ENCODE measurements at regions not wholly inside any gene's neighbourhood (a gene's known extent, or its start where the extent isn't known, plus 50 kb on each side); places are given as distances from the start of the nearest gene placed in this dataset.

- Mint-ChIP-seq H3K9me3 (no peaks in the 10 kb centered on the region), H3K27me3 (peaks cover 2% of the 10 kb centered on the region), H3K4me3 (no peak overlapping the region), H3K4me1 (no peaks in the 10 kb centered on the region), H3K36me3 (no peaks in the 10 kb centered on the region), H3K27ac (no peak overlapping the region)
- DNase-seq: no peak
Observed at GRCh38 chr12:18899678-18900317, 161.9 kb downstream of the CAPZA3 start.

- H3K36me3 Mint-ChIP-seq: no peaks in the 10 kb centered on the region
- no peaks in the 10 kb centered on the region for H3K4me1 Mint-ChIP-seq
- no peak for DNase-seq
- H3K4me3 Mint-ChIP-seq: no peak overlapping the region
- H3K27ac Mint-ChIP-seq: no peak overlapping the region
- H3K27me3 Mint-ChIP-seq: peaks cover 7% of the 10 kb centered on the region
- no peaks in the 10 kb centered on the region for H3K9me3 Mint-ChIP-seq
Observed at GRCh38 chr12:18905134-18905533, 167.2 kb downstream of the CAPZA3 start.

GRCh38 chr12:18906395-18906794 lies 168.5 kb downstream of the CAPZA3 start:
- no peak overlapping the region for H3K27ac Mint-ChIP-seq
- H3K4me3 Mint-ChIP-seq: no peak overlapping the region
- H3K36me3 Mint-ChIP-seq: no peaks in the 10 kb centered on the region
- no peaks in the 10 kb centered on the region for H3K9me3 Mint-ChIP-seq
- no peak for DNase-seq
- no peaks in the 10 kb centered on the region for H3K4me1 Mint-ChIP-seq
- H3K27me3 Mint-ChIP-seq: peaks cover 7% of the 10 kb centered on the region

- DNase-seq: no peak
- H3K36me3 Mint-ChIP-seq: no peaks in the 10 kb centered on the region
- no peak overlapping the region for H3K27ac Mint-ChIP-seq
- H3K4me3 Mint-ChIP-seq: no peak overlapping the region
- no peaks in the 10 kb centered on the region for H3K9me3 Mint-ChIP-seq
- no peaks in the 10 kb centered on the region for H3K4me1 Mint-ChIP-seq
- H3K27me3 Mint-ChIP-seq: peaks cover 7% of the 10 kb centered on the region
Observed at GRCh38 chr12:18907127-18907526, 169.2 kb downstream of the CAPZA3 start.

GRCh38 chr12:18907728-18908127 lies 169.8 kb downstream of the CAPZA3 start:
- H3K4me3 Mint-ChIP-seq: no peak overlapping the region
- H3K27me3 Mint-ChIP-seq: peaks cover 7% of the 10 kb centered on the region
- H3K4me1 Mint-ChIP-seq: no peaks in the 10 kb centered on the region
- no peaks in the 10 kb centered on the region for H3K9me3 Mint-ChIP-seq
- no peaks in the 10 kb centered on the region for H3K36me3 Mint-ChIP-seq
- no peak for DNase-seq
- H3K27ac Mint-ChIP-seq: no peak overlapping the region

GRCh38 chr12:18908191-18908590 lies 170.3 kb downstream of the CAPZA3 start:
- Mint-ChIP-seq H3K9me3 (no peaks in the 10 kb centered on the region), H3K4me3 (no peak overlapping the region), H3K27ac (no peak overlapping the region), H3K4me1 (no peaks in the 10 kb centered on the region), H3K36me3 (no peaks in the 10 kb centered on the region), H3K27me3 (peaks cover 7% of the 10 kb centered on the region)
- no peak for DNase-seq

- H3K4me3 Mint-ChIP-seq: no peak overlapping the region
Observed at GRCh38 chr12:18919871-18920511, 182.1 kb downstream of the CAPZA3 start.

GRCh38 chr12:18922851-18923250 lies 184.9 kb downstream of the CAPZA3 start:
- Mint-ChIP-seq H3K27me3 (no peaks in the 10 kb centered on the region), H3K4me3 (no peak overlapping the region), H3K27ac (no peak overlapping the region), H3K4me1 (no peaks in the 10 kb centered on the region), H3K9me3 (no peaks in the 10 kb centered on the region), H3K36me3 (no peaks in the 10 kb centered on the region)
- DNase-seq: no peak

More at GRCh38 chr12:18919871-18920511, 182.1 kb downstream of the CAPZA3 start:
- Mint-ChIP-seq H3K9me3 (no peaks in the 10 kb centered on the region), H3K36me3 (no peaks in the 10 kb centered on the region), H3K4me1 (no peaks in the 10 kb centered on the region), H3K27me3 (no peaks in the 10 kb centered on the region), H3K27ac (no peak overlapping the region)
- no peak for DNase-seq

- Mint-ChIP-seq H3K4me1 (no peaks in the 10 kb centered on the region), H3K27me3 (no peaks in the 10 kb centered on the region), H3K4me3 (no peak overlapping the region), H3K9me3 (no peaks in the 10 kb centered on the region), H3K27ac (no peak overlapping the region), H3K36me3 (no peaks in the 10 kb centered on the region)
- no peak for DNase-seq
Observed at GRCh38 chr12:18923721-18924120, 185.8 kb downstream of the CAPZA3 start.

- no peak for DNase-seq
- Mint-ChIP-seq H3K36me3 (no peaks in the 10 kb centered on the region), H3K4me1 (no peaks in the 10 kb centered on the region), H3K27me3 (no peaks in the 10 kb centered on the region), H3K4me3 (no peak overlapping the region), H3K27ac (no peak overlapping the region), H3K9me3 (peaks cover 5% of the 10 kb centered on the region)
Observed at GRCh38 chr12:18926188-18926587, 188.3 kb downstream of the CAPZA3 start.

- Mint-ChIP-seq H3K4me3 (no peak overlapping the region), H3K27ac (no peak overlapping the region), H3K36me3 (no peaks in the 10 kb centered on the region), H3K4me1 (no peaks in the 10 kb centered on the region), H3K27me3 (peaks cover 4% of the 10 kb centered on the region), H3K9me3 (peaks cover 5% of the 10 kb centered on the region)
- DNase-seq: no peak
Observed at GRCh38 chr12:18932211-18932610, 194.3 kb downstream of the CAPZA3 start.

GRCh38 chr12:18932715-18933114 lies 194.8 kb downstream of the CAPZA3 start:
- no peaks in the 10 kb centered on the region for H3K4me1 Mint-ChIP-seq
- H3K36me3 Mint-ChIP-seq: no peaks in the 10 kb centered on the region
- peaks cover 4% of the 10 kb centered on the region for H3K27me3 Mint-ChIP-seq
- no peak for DNase-seq
- H3K9me3 Mint-ChIP-seq: peaks cover 5% of the 10 kb centered on the region
- no peak overlapping the region for H3K4me3 Mint-ChIP-seq
- no peak overlapping the region for H3K27ac Mint-ChIP-seq

- H3K4me3 Mint-ChIP-seq: no peak overlapping the region
- no peaks in the 10 kb centered on the region for H3K36me3 Mint-ChIP-seq
- no peak overlapping the region for H3K27ac Mint-ChIP-seq
- no peak for DNase-seq
- no peaks in the 10 kb centered on the region for H3K9me3 Mint-ChIP-seq
- peaks cover 4% of the 10 kb centered on the region for H3K27me3 Mint-ChIP-seq
- H3K4me1 Mint-ChIP-seq: no peaks in the 10 kb centered on the region
Observed at GRCh38 chr12:18935371-18935965, 194.1 kb upstream of the PLEKHA5 start.

GRCh38 chr12:18939051-18939450 lies 190.5 kb upstream of the PLEKHA5 start:
- H3K36me3 Mint-ChIP-seq: no peaks in the 10 kb centered on the region
- H3K9me3 Mint-ChIP-seq: no peaks in the 10 kb centered on the region
- H3K4me3 Mint-ChIP-seq: no peak overlapping the region
- H3K27ac Mint-ChIP-seq: no peak overlapping the region
- H3K27me3 Mint-ChIP-seq: peaks cover 4% of the 10 kb centered on the region
- no peaks in the 10 kb centered on the region for H3K4me1 Mint-ChIP-seq
- no peak for DNase-seq

- H3K36me3 Mint-ChIP-seq: no peaks in the 10 kb centered on the region
- no peak overlapping the region for H3K27ac Mint-ChIP-seq
- no peak overlapping the region for H3K4me3 Mint-ChIP-seq
- H3K9me3 Mint-ChIP-seq: no peaks in the 10 kb centered on the region
- H3K27me3 Mint-ChIP-seq: no peaks in the 10 kb centered on the region
- DNase-seq: no peak
- H3K4me1 Mint-ChIP-seq: no peaks in the 10 kb centered on the region
Observed at GRCh38 chr12:18942669-18943068, 186.9 kb upstream of the PLEKHA5 start.

GRCh38 chr12:18943200-18943599 lies 186.3 kb upstream of the PLEKHA5 start:
- Mint-ChIP-seq H3K27ac (no peak overlapping the region), H3K4me1 (no peaks in the 10 kb centered on the region), H3K27me3 (no peaks in the 10 kb centered on the region), H3K9me3 (no peaks in the 10 kb centered on the region), H3K4me3 (no peak overlapping the region), H3K36me3 (no peaks in the 10 kb centered on the region)
- DNase-seq: no peak

All from activated naive CD8-positive, alpha-beta T cell treated with anti-CD3 and anti-CD28 coated beads for 36 hours (primary cell).